Testis (tissue), 2 donors: ENCODE measurements at regions not wholly inside any gene's neighbourhood (a gene's known extent, or its start where the extent isn't known, plus 50 kb on each side); places are given as distances from the start of the nearest gene placed in this dataset.

Source experiments
- POLR2A ChIP-seq: fragments of 450-650 bp; IDR thresholded peaks from one replicate; pipeline ENCODE4 v1.6.1; 2017; ENCODE audit warnings: antibody characterized with exemption, mild to moderate bottlenecking, moderate library complexity
- TF ChIP-seq, protein P1 (sequence below), 3 experiments: fragments of 450-650 bp in 2 of 3; fragments of 200-600 bp in 1 of 3; sonication (generic) in 1 of 3; IDR thresholded peaks; one replicate each; pipeline ENCODE4 v1.5.1; 2016 to 2019; ENCODE audit warnings: antibody characterized with exemption in 3 of 3, mild to moderate bottlenecking in 2 of 3, moderate library complexity in 1 of 3

DNA sequence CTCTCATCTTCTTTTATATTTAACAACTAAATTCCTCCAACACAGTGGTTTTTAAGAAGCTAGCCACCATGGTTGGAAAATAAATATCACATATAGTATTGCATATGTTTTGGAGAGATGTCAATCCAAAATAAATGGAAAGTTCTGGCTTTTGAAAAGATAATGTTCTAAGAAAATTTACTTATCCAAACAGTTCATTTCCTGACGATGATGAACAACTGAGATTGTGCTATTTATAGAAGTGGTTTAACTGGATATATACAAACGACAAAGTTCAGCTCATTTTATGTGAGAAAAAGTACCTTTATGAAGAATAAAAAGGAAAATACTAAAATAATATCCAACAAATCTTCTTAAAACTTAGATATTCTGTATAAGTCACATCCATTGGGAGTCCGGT is 174.7 kb downstream of the MZT1 start:
- TF ChIP-seq, protein P1, sequence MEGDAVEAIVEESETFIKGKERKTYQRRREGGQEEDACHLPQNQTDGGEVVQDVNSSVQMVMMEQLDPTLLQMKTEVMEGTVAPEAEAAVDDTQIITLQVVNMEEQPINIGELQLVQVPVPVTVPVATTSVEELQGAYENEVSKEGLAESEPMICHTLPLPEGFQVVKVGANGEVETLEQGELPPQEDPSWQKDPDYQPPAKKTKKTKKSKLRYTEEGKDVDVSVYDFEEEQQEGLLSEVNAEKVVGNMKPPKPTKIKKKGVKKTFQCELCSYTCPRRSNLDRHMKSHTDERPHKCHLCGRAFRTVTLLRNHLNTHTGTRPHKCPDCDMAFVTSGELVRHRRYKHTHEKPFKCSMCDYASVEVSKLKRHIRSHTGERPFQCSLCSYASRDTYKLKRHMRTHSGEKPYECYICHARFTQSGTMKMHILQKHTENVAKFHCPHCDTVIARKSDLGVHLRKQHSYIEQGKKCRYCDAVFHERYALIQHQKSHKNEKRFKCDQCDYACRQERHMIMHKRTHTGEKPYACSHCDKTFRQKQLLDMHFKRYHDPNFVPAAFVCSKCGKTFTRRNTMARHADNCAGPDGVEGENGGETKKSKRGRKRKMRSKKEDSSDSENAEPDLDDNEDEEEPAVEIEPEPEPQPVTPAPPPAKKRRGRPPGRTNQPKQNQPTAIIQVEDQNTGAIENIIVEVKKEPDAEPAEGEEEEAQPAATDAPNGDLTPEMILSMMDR (IDR thresholded peaks at IDR 0.05): no peak
- TF ChIP-seq POLR2A: no peak
